ENCODE measurements at regions not wholly inside any gene's neighbourhood (a gene's known extent, or its start where the extent isn't known, plus 50 kb on each side); places are given as distances from the start of the nearest gene placed in this dataset.

DNA sequence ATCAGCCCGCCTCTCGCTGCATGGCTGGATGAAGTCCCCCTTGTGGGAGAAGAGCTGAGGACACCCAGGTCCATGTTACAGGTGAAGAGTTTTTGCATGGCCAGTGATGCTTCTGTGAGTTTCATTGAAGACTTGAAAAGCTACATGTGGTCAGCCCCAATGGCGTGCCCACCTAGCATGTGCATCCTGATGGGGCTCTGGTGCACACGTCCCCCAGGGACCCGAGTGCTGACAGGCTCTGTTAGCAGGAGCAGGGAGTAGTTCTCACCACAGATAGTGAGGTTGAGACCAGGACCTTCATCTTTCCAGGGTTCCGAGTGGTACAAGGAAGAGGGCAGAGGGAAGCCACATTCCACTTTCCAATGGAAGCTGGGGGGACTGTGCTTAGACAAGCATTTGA is 184.8 kb upstream of the C1orf174 start:
- no peak for TF ChIP-seq FOXA1 (IDR thresholded peaks at IDR 0.05)
- TF ChIP-seq FOXM1 (IDR thresholded peaks at IDR 0.05; ENCODE audit: borderline replicate concordance) = no peak
- TF ChIP-seq FOXK2 (IDR thresholded peaks at IDR 0.05) = no peak
- no peak for TF ChIP-seq LEF1 (IDR thresholded peaks at IDR 0.05; ENCODE audit: borderline replicate concordance)
- TF ChIP-seq, protein P1, sequence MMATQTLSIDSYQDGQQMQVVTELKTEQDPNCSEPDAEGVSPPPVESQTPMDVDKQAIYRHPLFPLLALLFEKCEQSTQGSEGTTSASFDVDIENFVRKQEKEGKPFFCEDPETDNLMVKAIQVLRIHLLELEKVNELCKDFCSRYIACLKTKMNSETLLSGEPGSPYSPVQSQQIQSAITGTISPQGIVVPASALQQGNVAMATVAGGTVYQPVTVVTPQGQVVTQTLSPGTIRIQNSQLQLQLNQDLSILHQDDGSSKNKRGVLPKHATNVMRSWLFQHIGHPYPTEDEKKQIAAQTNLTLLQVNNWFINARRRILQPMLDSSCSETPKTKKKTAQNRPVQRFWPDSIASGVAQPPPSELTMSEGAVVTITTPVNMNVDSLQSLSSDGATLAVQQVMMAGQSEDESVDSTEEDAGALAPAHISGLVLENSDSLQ (IDR thresholded peaks at IDR 0.05) = no peak
- no peak for TF ChIP-seq BHLHE40 (IDR thresholded peaks at IDR 0.05; ENCODE audit: borderline replicate concordance)
- TF ChIP-seq L3MBTL2 (conservative IDR thresholded peaks at IDR 0.05) = no peak
